ENCODE measurements at regions not wholly inside any gene's neighbourhood (a gene's known extent, or its start where the extent isn't known, plus 50 kb on each side); places are given as distances from the start of the nearest gene placed in this dataset.

- Mint-ChIP-seq H3K27ac (no peak overlapping the region), H3K4me1 (no peaks in the 10 kb centered on the region), H3K36me3 (ENCODE audit: low read depth) (no peaks in the 10 kb centered on the region), H3K4me3 (no peak overlapping the region), H3K27me3 (no peaks in the 10 kb centered on the region)
- ATAC-seq (no peak), DNase-seq (no peak)
- H3K9me3 ChIP-seq (ENCODE audit: control insufficient read depth, low read length, poor library complexity, severe bottlenecking): no peaks in the 10 kb centered on the region
Measured at GRCh38 chr13:34416971-34417380, 525.1 kb upstream of the NBEA start.

GRCh38 chr13:34417896-34418295, 524.2 kb upstream of the NBEA start:
- Mint-ChIP-seq H3K27me3 (no peaks in the 10 kb centered on the region), H3K27ac (no peak overlapping the region), H3K4me3 (no peak overlapping the region), H3K4me1 (no peaks in the 10 kb centered on the region), H3K36me3 (ENCODE audit: low read depth) (no peaks in the 10 kb centered on the region)
- ATAC-seq (no peak), DNase-seq (no peak)
- no peaks in the 10 kb centered on the region for H3K9me3 ChIP-seq (ENCODE audit: control insufficient read depth, low read length, poor library complexity, severe bottlenecking)

DNA sequence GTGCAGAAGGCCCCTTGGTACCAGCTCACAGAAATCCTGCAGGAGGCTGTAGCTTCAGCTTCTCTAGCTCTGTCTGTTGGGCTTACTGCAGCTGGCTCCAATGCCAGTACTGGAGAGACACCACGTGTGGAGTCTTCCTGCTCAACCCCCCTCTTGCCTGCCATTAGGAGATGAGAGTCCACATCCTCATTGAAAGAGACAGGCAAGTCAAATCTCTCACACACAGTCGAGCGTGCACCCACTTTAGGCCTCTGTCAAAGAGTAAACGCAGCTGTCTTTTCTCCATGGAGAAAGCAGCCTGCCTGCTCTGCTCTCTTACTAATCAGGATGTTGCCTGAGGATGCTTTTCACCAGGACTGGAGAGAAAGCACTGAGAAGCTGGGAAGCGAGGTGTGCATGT, 523.0 kb upstream of the NBEA start:
- H3K27me3 Mint-ChIP-seq: no peaks in the 10 kb centered on the region
- DNase-seq (no peak), ATAC-seq (no peak)
- no peaks in the 10 kb centered on the region for H3K36me3 Mint-ChIP-seq (ENCODE audit: low read depth)
- no peaks in the 10 kb centered on the region for H3K9me3 ChIP-seq (ENCODE audit: control insufficient read depth, low read length, poor library complexity, severe bottlenecking)
- H3K27ac Mint-ChIP-seq: no peak overlapping the region
- no peaks in the 10 kb centered on the region for H3K4me1 Mint-ChIP-seq
- no peak overlapping the region for H3K4me3 Mint-ChIP-seq

DNA sequence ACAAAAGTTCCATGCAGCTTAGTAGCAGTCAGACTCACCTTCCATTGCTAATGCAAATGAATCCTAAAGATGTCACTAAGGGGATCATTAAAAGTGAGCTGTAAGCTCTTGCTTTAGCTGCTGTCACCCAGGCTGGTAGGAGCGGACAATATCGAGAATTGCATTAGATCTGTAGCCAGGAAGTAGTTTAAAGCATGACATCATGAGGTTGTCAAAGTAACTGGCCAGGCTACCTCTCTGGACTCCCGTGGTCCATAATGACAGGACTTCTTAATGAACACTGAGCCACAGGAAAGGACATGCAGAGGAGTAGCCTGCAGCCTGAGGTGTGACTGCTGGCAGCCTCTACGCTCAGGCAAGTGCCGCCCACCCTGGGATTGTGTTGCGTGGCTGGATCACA, 522.3 kb upstream of the NBEA start:
- no peak overlapping the region for H3K27ac Mint-ChIP-seq
- H3K4me1 Mint-ChIP-seq: no peaks in the 10 kb centered on the region
- H3K36me3 Mint-ChIP-seq (ENCODE audit: low read depth): no peaks in the 10 kb centered on the region
- H3K4me3 Mint-ChIP-seq: no peak overlapping the region
- H3K9me3 ChIP-seq (ENCODE audit: control insufficient read depth, low read length, poor library complexity, severe bottlenecking): no peaks in the 10 kb centered on the region
- no peak for ATAC-seq
- H3K27me3 Mint-ChIP-seq: no peaks in the 10 kb centered on the region
- DNase-seq: no peak

GRCh38 chr13:34420702-34421346, 521.2 kb upstream of the NBEA start:
- Mint-ChIP-seq H3K4me3 (no peak overlapping the region), H3K36me3 (ENCODE audit: low read depth) (no peaks in the 10 kb centered on the region), H3K27ac (no peak overlapping the region), H3K4me1 (no peaks in the 10 kb centered on the region), H3K27me3 (no peaks in the 10 kb centered on the region)
- ATAC-seq (no peak), DNase-seq (no peak)
- no peaks in the 10 kb centered on the region for H3K9me3 ChIP-seq (ENCODE audit: control insufficient read depth, low read length, poor library complexity, severe bottlenecking)

DNA sequence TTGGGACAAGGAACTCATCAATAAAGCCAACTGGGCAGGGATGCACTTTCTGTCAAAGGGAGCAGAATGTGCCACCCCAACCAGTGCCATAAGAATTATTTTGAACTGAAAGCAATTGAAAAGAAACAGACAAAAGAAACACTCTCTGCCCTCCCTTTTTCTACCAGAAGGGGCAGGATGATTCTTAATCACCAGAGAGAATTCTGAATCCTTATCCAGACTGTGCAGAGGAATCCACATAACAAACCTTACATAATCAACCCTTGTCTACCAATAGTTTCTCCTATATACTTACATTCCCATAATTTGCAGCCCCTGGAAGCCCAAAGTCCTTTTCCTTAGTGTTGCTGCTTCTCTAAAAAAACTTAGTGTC, 520.7 kb upstream of the NBEA start:
- H3K4me3 Mint-ChIP-seq: no peak overlapping the region
- no peaks in the 10 kb centered on the region for H3K27me3 Mint-ChIP-seq
- no peaks in the 10 kb centered on the region for H3K36me3 Mint-ChIP-seq (ENCODE audit: low read depth)
- no peaks in the 10 kb centered on the region for H3K9me3 ChIP-seq (ENCODE audit: control insufficient read depth, low read length, poor library complexity, severe bottlenecking)
- no peak for ATAC-seq
- no peak for DNase-seq
- no peak overlapping the region for H3K27ac Mint-ChIP-seq
- H3K4me1 Mint-ChIP-seq: no peaks in the 10 kb centered on the region

DNA sequence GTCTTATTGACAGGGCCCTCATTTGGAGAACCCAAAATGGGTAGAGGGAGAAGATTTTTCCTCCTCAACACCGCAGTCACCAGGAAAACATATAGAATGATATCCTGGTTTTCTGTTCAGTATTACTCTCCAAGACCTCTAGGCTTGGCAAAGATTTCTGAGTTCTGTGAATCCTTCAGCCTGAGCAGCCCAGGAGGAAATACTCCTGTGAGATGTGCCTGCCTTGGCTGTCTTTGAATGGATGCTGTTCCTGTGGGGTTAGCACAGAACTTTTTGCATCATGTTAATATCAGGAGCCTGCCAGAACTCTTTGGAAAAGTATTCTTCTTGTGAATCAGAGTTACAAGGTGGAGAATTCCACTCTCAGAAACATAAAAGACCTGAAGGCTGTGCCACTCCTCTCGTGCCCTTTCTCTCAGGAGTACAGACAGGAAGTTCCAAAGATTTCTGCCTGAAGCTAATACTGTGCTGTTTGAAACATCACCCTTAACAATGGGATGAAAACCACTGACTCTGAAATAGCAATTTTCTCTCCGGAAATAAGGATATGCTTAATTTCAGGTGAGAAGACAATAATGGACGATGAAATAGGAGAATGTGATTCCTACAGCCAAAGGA, 520.1 kb upstream of the NBEA start:
- ATAC-seq (no peak), DNase-seq (no peak)
- Mint-ChIP-seq H3K4me3 (no peak overlapping the region), H3K27me3 (no peaks in the 10 kb centered on the region), H3K36me3 (ENCODE audit: low read depth) (no peaks in the 10 kb centered on the region), H3K27ac (no peak overlapping the region), H3K4me1 (no peaks in the 10 kb centered on the region)
- no peaks in the 10 kb centered on the region for H3K9me3 ChIP-seq (ENCODE audit: control insufficient read depth, low read length, poor library complexity, severe bottlenecking)

GRCh38 chr13:34422956-34423355, 519.1 kb upstream of the NBEA start:
- DNase-seq: no peak
- ATAC-seq: no peak
- H3K9me3 ChIP-seq (ENCODE audit: control insufficient read depth, low read length, poor library complexity, severe bottlenecking): no peaks in the 10 kb centered on the region
- H3K27me3 Mint-ChIP-seq: no peaks in the 10 kb centered on the region
- no peak overlapping the region for H3K27ac Mint-ChIP-seq
- H3K4me1 Mint-ChIP-seq: no peaks in the 10 kb centered on the region
- H3K36me3 Mint-ChIP-seq (ENCODE audit: low read depth): no peaks in the 10 kb centered on the region
- no peak overlapping the region for H3K4me3 Mint-ChIP-seq

DNA sequence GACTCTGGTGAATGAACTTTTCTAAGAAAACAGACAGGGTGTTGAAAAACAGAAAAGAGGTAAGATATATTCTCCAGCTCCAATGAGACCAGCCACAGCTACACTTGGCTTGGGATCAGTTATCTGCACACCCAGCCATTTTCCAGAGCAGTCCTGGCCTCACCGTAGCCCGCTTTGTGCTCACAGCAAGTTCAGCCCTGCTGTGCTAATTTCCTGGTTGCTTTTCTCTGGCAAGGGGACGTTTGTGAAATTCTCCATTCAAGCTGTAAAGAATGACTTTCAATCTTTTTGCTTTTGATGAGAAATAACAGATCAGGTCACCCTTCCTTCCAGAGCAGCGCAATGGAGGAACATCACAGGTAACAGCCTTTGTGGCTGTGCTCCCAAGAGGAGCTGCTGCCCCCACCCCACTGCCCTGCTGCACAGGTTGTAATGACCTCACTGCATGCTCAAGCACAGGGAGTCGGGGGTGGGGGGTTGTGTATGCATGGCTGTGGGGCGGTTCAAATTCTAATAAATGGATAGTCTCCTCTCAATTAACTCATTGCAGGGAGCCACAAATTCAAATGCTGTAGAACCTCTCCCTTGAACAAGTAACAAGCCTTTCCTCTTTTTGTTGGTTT, 516.6 kb upstream of the NBEA start:
- DNase-seq (no peak), ATAC-seq (no peak)
- Mint-ChIP-seq H3K27me3 (no peaks in the 10 kb centered on the region), H3K4me1 (no peaks in the 10 kb centered on the region), H3K4me3 (no peak overlapping the region), H3K36me3 (ENCODE audit: low read depth) (no peaks in the 10 kb centered on the region), H3K27ac (no peak overlapping the region)
- H3K9me3 ChIP-seq (ENCODE audit: control insufficient read depth, low read length, poor library complexity, severe bottlenecking): no peaks in the 10 kb centered on the region

- Mint-ChIP-seq H3K36me3 (ENCODE audit: low read depth) (no peaks in the 10 kb centered on the region), H3K27me3 (no peaks in the 10 kb centered on the region), H3K27ac (no peak overlapping the region), H3K4me1 (no peaks in the 10 kb centered on the region), H3K4me3 (no peak overlapping the region)
- H3K9me3 ChIP-seq (ENCODE audit: control insufficient read depth, low read length, poor library complexity, severe bottlenecking): no peaks in the 10 kb centered on the region
- no peak for DNase-seq
- ATAC-seq: no peak
Measured at GRCh38 chr13:34428911-34429310, 513.2 kb upstream of the NBEA start.

- no peak for DNase-seq
Measured at GRCh38 chr13:34430294-34430693, 511.8 kb upstream of the NBEA start.

DNA sequence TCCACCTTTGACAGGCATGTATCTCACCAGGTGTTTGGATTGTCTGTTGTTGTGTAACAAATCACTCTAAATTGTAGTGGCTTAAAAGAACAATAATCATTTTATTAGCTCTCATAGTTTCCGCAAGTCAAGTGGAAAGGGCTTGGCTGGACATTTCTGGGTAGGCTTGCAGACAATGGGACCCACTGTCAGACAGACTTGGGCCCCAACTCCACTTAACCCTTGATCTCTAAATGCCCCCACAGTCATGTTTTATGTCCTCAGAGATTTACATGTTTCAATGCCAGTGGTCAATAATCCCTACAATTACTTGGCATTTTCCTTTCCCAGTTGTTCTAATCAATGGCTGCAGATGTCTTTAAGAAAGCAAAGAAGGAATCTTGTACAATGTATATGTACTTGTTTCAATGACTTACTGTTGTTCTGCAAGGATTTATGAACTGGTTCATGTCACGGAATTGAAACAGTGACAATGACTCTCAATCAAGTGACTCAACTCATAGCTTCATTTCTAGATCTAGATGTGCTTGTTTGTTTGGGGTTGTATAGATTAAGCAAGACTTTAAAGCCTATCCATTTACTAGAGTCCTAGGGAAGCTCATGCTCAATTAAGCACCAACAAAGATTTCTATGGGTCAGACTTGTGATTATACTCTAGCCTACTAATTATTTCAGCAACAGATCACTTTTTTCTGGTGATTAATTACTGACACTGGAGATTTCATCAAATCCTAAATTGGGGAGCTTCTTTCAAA, 510.1 kb upstream of the NBEA start:
- Mint-ChIP-seq H3K4me3 (no peak overlapping the region), H3K36me3 (ENCODE audit: low read depth) (no peaks in the 10 kb centered on the region), H3K27me3 (no peaks in the 10 kb centered on the region), H3K27ac (no peak overlapping the region), H3K4me1 (no peaks in the 10 kb centered on the region)
- no peak for ATAC-seq
- no peak for DNase-seq
- H3K9me3 ChIP-seq (ENCODE audit: control insufficient read depth, low read length, poor library complexity, severe bottlenecking): no peaks in the 10 kb centered on the region

More at GRCh38 chr13:34430294-34430693, 511.8 kb upstream of the NBEA start:
- no peaks in the 10 kb centered on the region for H3K36me3 Mint-ChIP-seq (ENCODE audit: low read depth)
- H3K4me3 Mint-ChIP-seq: no peak overlapping the region
- H3K4me1 Mint-ChIP-seq: no peaks in the 10 kb centered on the region
- no peak overlapping the region for H3K27ac Mint-ChIP-seq
- ATAC-seq: no peak
- H3K27me3 Mint-ChIP-seq: no peaks in the 10 kb centered on the region
- H3K9me3 ChIP-seq (ENCODE audit: control insufficient read depth, low read length, poor library complexity, severe bottlenecking): no peaks in the 10 kb centered on the region

DNA sequence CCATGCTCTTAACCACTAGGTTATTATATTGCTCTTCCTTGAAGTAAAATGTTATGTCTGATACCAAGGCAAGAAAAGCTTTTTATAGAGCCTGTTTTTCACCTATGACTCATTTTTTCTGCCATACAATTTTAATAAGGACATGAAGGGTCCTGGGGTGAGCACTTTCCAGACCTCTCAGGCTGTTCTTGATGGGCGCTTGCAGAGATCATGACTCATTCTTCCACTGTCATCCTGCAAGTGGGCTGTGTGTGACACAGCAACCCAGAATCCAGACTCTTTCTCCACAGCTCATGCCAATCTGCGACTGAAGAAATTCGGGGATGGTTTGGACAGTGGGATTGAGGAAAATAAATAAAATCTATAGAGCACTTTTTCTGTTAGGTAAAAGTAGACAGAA, 506.7 kb upstream of the NBEA start:
- ATAC-seq (no peak), DNase-seq (no peak)
- no peak overlapping the region for H3K4me3 Mint-ChIP-seq
- no peak overlapping the region for H3K27ac Mint-ChIP-seq
- H3K9me3 ChIP-seq (ENCODE audit: control insufficient read depth, low read length, poor library complexity, severe bottlenecking): no peaks in the 10 kb centered on the region
- H3K4me1 Mint-ChIP-seq: no peaks in the 10 kb centered on the region
- H3K36me3 Mint-ChIP-seq (ENCODE audit: low read depth): no peaks in the 10 kb centered on the region
- H3K27me3 Mint-ChIP-seq: no peaks in the 10 kb centered on the region

Data from T-helper 17 cell (primary cell).